ENCODE measurements at regions not wholly inside any gene's neighbourhood (a gene's known extent, or its start where the extent isn't known, plus 50 kb on each side); places are given as distances from the start of the nearest gene placed in this dataset.

- no peak for TF ChIP-seq EP300 (IDR thresholded peaks at IDR 0.05; ENCODE audit: low read depth)
- no peak for TF ChIP-seq POLR2AphosphoS5 (IDR thresholded peaks at IDR 0.05)
- no peak for TF ChIP-seq CTCF (IDR thresholded peaks at IDR 0.05)
- TF ChIP-seq POLR2A (IDR thresholded peaks at IDR 0.05) = no peak
- WGBS, 2 donors (ENCODE audit: low coverage in 1 of 2) = 90 to 91% methylated on average over 1 of the region's 1 CpG
- H3K27me3 ChIP-seq = no peaks in the 10 kb centered on the region
- peaks cover 0 to 3% of the 10 kb centered on the region in 2 donors for H3K9me3 ChIP-seq
- H3K4me3 ChIP-seq = no peak overlapping the region
- in situ Hi-C loops (cut with MboI; ENCODE audit: low pct_ligation_motif_present in 1 of 4, low pct_unique_long_range_greater_than_20kb in 1 of 4, low sequenced_read_pairs in 3 of 4) = no loop called here
- no peaks in the 10 kb centered on the region for H3K36me3 ChIP-seq
- intact Hi-C loops (cut with DNase I; ENCODE audit: low total_unique reads) = no loop called here
- DNase-seq = no peak
- no peak overlapping the region for H3K27ac ChIP-seq
- H3K4me1 ChIP-seq = peaks cover 0 to under 1% (median 0%) of the 10 kb centered on the region in 4 donors
These were observed 79.1 kb downstream of the CTH start for GRCh38 chr1:70490153-70490552.

GRCh38 chr1:70495370-70495769 lies 84.3 kb downstream of the CTH start:
- Histone ChIP-seq H3K27me3 (no peaks in the 10 kb centered on the region), H3K4me3 (no peak overlapping the region), H3K9me3 (no peaks in the 10 kb centered on the region), H3K27ac (no peak overlapping the region), H3K4me1 (peaks cover 4 to 21% (median 6%) of the 10 kb centered on the region in 4 donors), H3K36me3 (no peaks in the 10 kb centered on the region)
- DNase-seq = no peak
- intact Hi-C loops (cut with DNase I; ENCODE audit: low total_unique reads) (no loop called here), in situ Hi-C loops (cut with MboI; ENCODE audit: low pct_ligation_motif_present in 1 of 4, low pct_unique_long_range_greater_than_20kb in 1 of 4, low sequenced_read_pairs in 3 of 4) (no loop called here)
- TF ChIP-seq CTCF (IDR thresholded peaks at IDR 0.05) (no peak), EP300 (IDR thresholded peaks at IDR 0.05; ENCODE audit: low read depth) (no peak), POLR2AphosphoS5 (IDR thresholded peaks at IDR 0.05) (no peak), POLR2A (IDR thresholded peaks at IDR 0.05) (no peak)
- 51 to 56% methylated on average over 2 of the region's 2 CpGs for WGBS, 2 donors (ENCODE audit: low coverage in 1 of 2)

- no peaks in the 10 kb centered on the region for H3K27me3 ChIP-seq
- no peaks in the 10 kb centered on the region for H3K9me3 ChIP-seq
- intact Hi-C loops (cut with DNase I; ENCODE audit: low total_unique reads) = no loop called here
- H3K4me1 ChIP-seq = peaks cover 4 to 21% (median 6%) of the 10 kb centered on the region in 4 donors
- 21 to 53% methylated on average over 1 to 2 of the region's 2 CpGs for WGBS, 2 donors (ENCODE audit: low coverage in 1 of 2)
- H3K4me3 ChIP-seq = no peak overlapping the region
- peak; percentile 20 for DNase-seq
- no peaks in the 10 kb centered on the region for H3K36me3 ChIP-seq
- TF ChIP-seq EP300 (IDR thresholded peaks at IDR 0.05; ENCODE audit: low read depth) = no peak
- TF ChIP-seq CTCF (IDR thresholded peaks at IDR 0.05) = no peak
- no peak for TF ChIP-seq POLR2AphosphoS5 (IDR thresholded peaks at IDR 0.05)
- no peak for TF ChIP-seq POLR2A (IDR thresholded peaks at IDR 0.05)
- peak overlapping the region in 2 of 4 donors; percentile 1 to 34 for H3K27ac ChIP-seq
- in situ Hi-C loops (cut with MboI; ENCODE audit: low pct_ligation_motif_present in 1 of 4, low pct_unique_long_range_greater_than_20kb in 1 of 4, low sequenced_read_pairs in 3 of 4) = no loop called here
These were observed 85.1 kb downstream of the CTH start for GRCh38 chr1:70496181-70496580.

GRCh38 chr1:70497152-70497551 lies 86.1 kb downstream of the CTH start:
- in situ Hi-C loops (cut with MboI; ENCODE audit: low pct_ligation_motif_present in 1 of 4, low pct_unique_long_range_greater_than_20kb in 1 of 4, low sequenced_read_pairs in 3 of 4) = no loop called here
- H3K27ac ChIP-seq = no peak overlapping the region
- H3K9me3 ChIP-seq = no peaks in the 10 kb centered on the region
- no peaks in the 10 kb centered on the region for H3K27me3 ChIP-seq
- no peak for DNase-seq
- TF ChIP-seq POLR2AphosphoS5 (IDR thresholded peaks at IDR 0.05) = no peak
- TF ChIP-seq EP300 (IDR thresholded peaks at IDR 0.05; ENCODE audit: low read depth) = no peak
- intact Hi-C loops (cut with DNase I; ENCODE audit: low total_unique reads) = no loop called here
- no peak overlapping the region for H3K4me3 ChIP-seq
- no peaks in the 10 kb centered on the region for H3K36me3 ChIP-seq
- peaks cover 4 to 21% (median 6%) of the 10 kb centered on the region in 4 donors for H3K4me1 ChIP-seq
- WGBS, 2 donors (ENCODE audit: low coverage in 1 of 2) = 60 to 85% methylated on average over 2 to 3 of the region's 3 CpGs

- no peaks in the 10 kb centered on the region for H3K9me3 ChIP-seq
- no peak overlapping the region for H3K27ac ChIP-seq
- no peak for TF ChIP-seq EP300 (IDR thresholded peaks at IDR 0.05; ENCODE audit: low read depth)
- TF ChIP-seq CTCF (IDR thresholded peaks at IDR 0.05) = no peak
- no peak for TF ChIP-seq POLR2AphosphoS5 (IDR thresholded peaks at IDR 0.05)
- TF ChIP-seq POLR2A (IDR thresholded peaks at IDR 0.05) = no peak
- DNase-seq = no peak
- H3K36me3 ChIP-seq = no peaks in the 10 kb centered on the region
- 39% methylated on average over 2 of the region's 2 CpGs for WGBS, 2 donors (ENCODE audit: low coverage in 1 of 2)
- H3K27me3 ChIP-seq = no peaks in the 10 kb centered on the region
- no peak overlapping the region for H3K4me3 ChIP-seq
- intact Hi-C loops (cut with DNase I; ENCODE audit: low total_unique reads) (no loop called here), in situ Hi-C loops (cut with MboI; ENCODE audit: low pct_ligation_motif_present in 1 of 4, low pct_unique_long_range_greater_than_20kb in 1 of 4, low sequenced_read_pairs in 3 of 4) (no loop called here)
- H3K4me1 ChIP-seq = peaks cover 4 to 21% (median 6%) of the 10 kb centered on the region in 4 donors
These were observed 87.6 kb downstream of the CTH start for GRCh38 chr1:70498666-70499065.
